ENCODE measurements at regions not wholly inside any gene's neighbourhood (a gene's known extent, or its start where the extent isn't known, plus 50 kb on each side); places are given as distances from the start of the nearest gene placed in this dataset.

- no peak for DNase-seq (ENCODE audit: low read depth in 2 of 2)
Measured at GRCh38 chr6:14837435-14837834, 408.4 kb upstream of the JARID2 start.

- DNase-seq (ENCODE audit: low read depth in 2 of 2), result no peak
Measured at GRCh38 chr6:14838133-14838583, 407.7 kb upstream of the JARID2 start.

GRCh38 chr6:14841901-14842421 is 403.9 kb upstream of the JARID2 start:
- no peak for DNase-seq (ENCODE audit: low read depth in 2 of 2)

- no peak for DNase-seq (ENCODE audit: low read depth in 2 of 2)
Measured at GRCh38 chr6:14844411-14844810, 401.5 kb upstream of the JARID2 start.

GRCh38 chr6:14848019-14848418 is 397.9 kb upstream of the JARID2 start:
- DNase-seq (ENCODE audit: low read depth in 2 of 2), result no peak

GRCh38 chr6:14849185-14849584 is 396.7 kb upstream of the JARID2 start:
- no peak for DNase-seq (ENCODE audit: low read depth in 2 of 2)

- DNase-seq (ENCODE audit: low read depth in 2 of 2), result no peak
Measured at GRCh38 chr6:14851281-14851680, 394.6 kb upstream of the JARID2 start.

GRCh38 chr6:14852375-14852774 is 393.5 kb upstream of the JARID2 start:
- no peak for DNase-seq (ENCODE audit: low read depth in 2 of 2)

GRCh38 chr6:14856177-14856576 is 389.7 kb upstream of the JARID2 start:
- DNase-seq (ENCODE audit: low read depth in 2 of 2), result no peak

- no peak for DNase-seq (ENCODE audit: low read depth in 2 of 2)
Measured at GRCh38 chr6:14857001-14857400, 388.9 kb upstream of the JARID2 start.

- DNase-seq (ENCODE audit: low read depth in 2 of 2), result peak; percentile 19 to 59
Measured at GRCh38 chr6:14857501-14857900, 388.4 kb upstream of the JARID2 start.

GRCh38 chr6:14858808-14859207 is 387.1 kb upstream of the JARID2 start:
- DNase-seq (ENCODE audit: low read depth in 2 of 2), result no peak

GRCh38 chr6:14860774-14861173 is 385.1 kb upstream of the JARID2 start:
- no peak for DNase-seq (ENCODE audit: low read depth in 2 of 2)

GRCh38 chr6:14861491-14861943 is 384.4 kb upstream of the JARID2 start:
- no peak for DNase-seq (ENCODE audit: low read depth in 2 of 2)

GRCh38 chr6:14862845-14863244 is 383.0 kb upstream of the JARID2 start:
- DNase-seq (ENCODE audit: low read depth in 2 of 2), result no peak

- no peak for DNase-seq (ENCODE audit: low read depth in 2 of 2)
Measured at GRCh38 chr6:14863902-14864850, 381.7 kb upstream of the JARID2 start.

- DNase-seq (ENCODE audit: low read depth in 2 of 2), result no peak
Measured at GRCh38 chr6:14865531-14866100, 380.3 kb upstream of the JARID2 start.

GRCh38 chr6:14867802-14868201 is 378.1 kb upstream of the JARID2 start:
- no peak for DNase-seq (ENCODE audit: low read depth in 2 of 2)

- no peak for DNase-seq (ENCODE audit: low read depth in 2 of 2)
Measured at GRCh38 chr6:14871221-14871620, 374.6 kb upstream of the JARID2 start.

- DNase-seq (ENCODE audit: low read depth in 2 of 2), result no peak
Measured at GRCh38 chr6:14873101-14873500, 372.8 kb upstream of the JARID2 start.

GRCh38 chr6:14873781-14874441 is 372.0 kb upstream of the JARID2 start:
- DNase-seq (ENCODE audit: low read depth in 2 of 2), result no peak

GRCh38 chr6:14874975-14875480 is 370.8 kb upstream of the JARID2 start:
- no peak for DNase-seq (ENCODE audit: low read depth in 2 of 2)

Measured in stimulated activated CD4-positive, alpha-beta T cell treated with anti-CD3 and anti-CD28 coated beads, Interleukin-1b, Interleukin-23, amount 100 ng/mL, for 1 hour (primary cell).